ENCODE measurements at regions not wholly inside any gene's neighbourhood (a gene's known extent, or its start where the extent isn't known, plus 50 kb on each side); places are given as distances from the start of the nearest gene placed in this dataset.

- H3K27me3 ChIP-seq (ENCODE audit: control insufficient read depth in 3 of 3, insufficient read depth in 3 of 3, low read length in 2 of 3) = no peaks in the 10 kb centered on the region
- H3K27ac ChIP-seq (ENCODE audit: low read depth in 1 of 2, low read length in 1 of 2) = no peak overlapping the region
- no peak for TF ChIP-seq CTCF (IDR thresholded peaks at IDR 0.05; ENCODE audit: control extremely low read depth, extremely low read depth)
- H3K9me3 ChIP-seq (ENCODE audit: control insufficient read depth in 4 of 4, insufficient read depth in 3 of 4, low read length in 3 of 4) = peaks cover 0 to 2% (median 0%) of the 10 kb centered on the region in 4 donors
- no peak overlapping the region for H3K9ac ChIP-seq (ENCODE audit: insufficient read depth in 1 of 2, low read length in 2 of 2)
- no peaks in the 10 kb centered on the region for H3K4me1 ChIP-seq (ENCODE audit: control insufficient read depth in 5 of 5, insufficient read depth in 5 of 5, low read length in 5 of 5)
- H3K36me3 ChIP-seq (ENCODE audit: control insufficient read depth in 4 of 4, insufficient read depth in 4 of 4, low read length in 4 of 4) = no peaks in the 10 kb centered on the region
- no peak overlapping the region for H3K4me3 ChIP-seq
- DNase-seq = peak in 1 of 3 donors; percentile 9
- no peak for ATAC-seq (ENCODE audit: insufficient read depth, low FRiP score)
Measured at GRCh38 chr4:58499182-58499581, 1389.0 kb upstream of the IGFBP7 start.

- H3K4me3 ChIP-seq = no peak overlapping the region
- no peak overlapping the region for H3K9ac ChIP-seq (ENCODE audit: insufficient read depth in 1 of 2, low read length in 2 of 2)
- 85 to 86% methylated on average over 2 of the region's 2 CpGs for WGBS, 2 donors
- H3K36me3 ChIP-seq (ENCODE audit: control insufficient read depth in 4 of 4, insufficient read depth in 4 of 4, low read length in 4 of 4) = no peaks in the 10 kb centered on the region
- H3K9me3 ChIP-seq (ENCODE audit: control insufficient read depth in 4 of 4, insufficient read depth in 3 of 4, low read length in 3 of 4) = peaks cover 0 to 2% (median under 1%) of the 10 kb centered on the region in 4 donors
- H3K27ac ChIP-seq (ENCODE audit: low read depth in 1 of 2, low read length in 1 of 2) = no peak overlapping the region
- no peaks in the 10 kb centered on the region for H3K4me1 ChIP-seq (ENCODE audit: control insufficient read depth in 5 of 5, insufficient read depth in 5 of 5, low read length in 5 of 5)
- ATAC-seq (ENCODE audit: insufficient read depth, low FRiP score) (no peak), DNase-seq (no peak)
- no peaks in the 10 kb centered on the region for H3K27me3 ChIP-seq (ENCODE audit: control insufficient read depth in 3 of 3, insufficient read depth in 3 of 3, low read length in 2 of 3)
- no peak for TF ChIP-seq CTCF (IDR thresholded peaks at IDR 0.05; ENCODE audit: control extremely low read depth, extremely low read depth)
Measured at GRCh38 chr4:58491620-58492019, 1381.4 kb upstream of the IGFBP7 start.

GRCh38 chr4:58477950-58478349, 1367.8 kb upstream of the IGFBP7 start:
- DNase-seq (no peak), ATAC-seq (ENCODE audit: insufficient read depth, low FRiP score) (no peak)
- Histone ChIP-seq H3K9ac (ENCODE audit: insufficient read depth in 1 of 2, low read length in 2 of 2) (no peak overlapping the region), H3K9me3 (ENCODE audit: control insufficient read depth in 4 of 4, insufficient read depth in 3 of 4, low read length in 3 of 4) (no peaks in the 10 kb centered on the region), H3K4me1 (ENCODE audit: control insufficient read depth in 5 of 5, insufficient read depth in 5 of 5, low read length in 5 of 5) (no peaks in the 10 kb centered on the region), H3K27ac (ENCODE audit: low read depth in 1 of 2, low read length in 1 of 2) (no peak overlapping the region), H3K4me3 (no peak overlapping the region), H3K36me3 (ENCODE audit: control insufficient read depth in 4 of 4, insufficient read depth in 4 of 4, low read length in 4 of 4) (no peaks in the 10 kb centered on the region), H3K27me3 (ENCODE audit: control insufficient read depth in 3 of 3, insufficient read depth in 3 of 3, low read length in 2 of 3) (no peaks in the 10 kb centered on the region)
- WGBS, 2 donors = 78 to 82% methylated on average over 1 of the region's 1 CpG
- no peak for TF ChIP-seq CTCF (IDR thresholded peaks at IDR 0.05; ENCODE audit: control extremely low read depth, extremely low read depth)

- TF ChIP-seq CTCF (IDR thresholded peaks at IDR 0.05; ENCODE audit: control extremely low read depth, extremely low read depth) = no peak
- no peak for DNase-seq
- ATAC-seq (ENCODE audit: insufficient read depth, low FRiP score) = no peak
- Histone ChIP-seq H3K9ac (ENCODE audit: insufficient read depth in 1 of 2, low read length in 2 of 2) (no peak overlapping the region), H3K4me3 (no peak overlapping the region), H3K27me3 (ENCODE audit: control insufficient read depth in 3 of 3, insufficient read depth in 3 of 3, low read length in 2 of 3) (no peaks in the 10 kb centered on the region), H3K27ac (ENCODE audit: low read depth in 1 of 2, low read length in 1 of 2) (no peak overlapping the region), H3K36me3 (ENCODE audit: control insufficient read depth in 4 of 4, insufficient read depth in 4 of 4, low read length in 4 of 4) (no peaks in the 10 kb centered on the region), H3K9me3 (ENCODE audit: control insufficient read depth in 4 of 4, insufficient read depth in 3 of 4, low read length in 3 of 4) (no peaks in the 10 kb centered on the region), H3K4me1 (ENCODE audit: control insufficient read depth in 5 of 5, insufficient read depth in 5 of 5, low read length in 5 of 5) (no peaks in the 10 kb centered on the region)
- WGBS, 2 donors = 87 to 94% methylated on average over 3 of the region's 3 CpGs
Measured at GRCh38 chr4:58477513-58477912, 1367.3 kb upstream of the IGFBP7 start.
